Kidney (tissue), 13 donors: ENCODE measurements at regions not wholly inside any gene's neighbourhood (a gene's known extent, or its start where the extent isn't known, plus 50 kb on each side); places are given as distances from the start of the nearest gene placed in this dataset.

Source experiments
- DNase-seq, 5 donors: peaks; one replicate each; pipeline ENCODE4 v3.0.0-alpha.2; 2013 to 2020
- FAIRE-seq: peaks from 2 replicates; lab custom pipeline; 2012; peaks lifted over from hg19 to GRCh38; lab: Jason Lieb, UNC
- H3K27ac ChIP-seq, 2 donors: one replicate each; pipeline ENCODE4 v1.7.0; 2013; ENCODE audit warnings: low read depth in 2 of 2, low read length in 2 of 2, inconsistent platforms in 1 of 2
- H3K27me3 ChIP-seq: one replicate; pipeline ENCODE4 v1.7.1; 2013; ENCODE audit warnings: low read length, inconsistent platforms; ENCODE audit not compliant: control insufficient read depth, insufficient read depth
- H3K36me3 ChIP-seq, 3 donors: one replicate each; pipeline versions ENCODE4 v1.7.0 to v1.7.1; 2013; ENCODE audit warnings: low read length in 3 of 3, control low read depth in 1 of 3, inconsistent platforms in 1 of 3; ENCODE audit not compliant: insufficient read depth in 3 of 3, control insufficient read depth in 2 of 3
- H3K4me1 ChIP-seq, 3 donors: one replicate each; pipeline versions ENCODE4 v1.7.0 to v1.7.1; 2013; ENCODE audit warnings: low read length in 3 of 3, inconsistent platforms in 1 of 3, low read depth in 1 of 3; ENCODE audit not compliant: control insufficient read depth in 2 of 3, insufficient read depth in 2 of 3
- H3K4me3 ChIP-seq, 3 donors: one replicate each; pipeline versions ENCODE4 v1.7.0 to v1.8.1; 2013; ENCODE audit warnings: low read length in 3 of 3, control low read depth in 1 of 3, inconsistent platforms in 1 of 3
- H3K9ac ChIP-seq, 3 donors: one replicate each; pipeline versions ENCODE4 v1.7.0 to v1.7.1; 2013; ENCODE audit warnings: low read length in 3 of 3, control low read depth in 1 of 3, inconsistent platforms in 1 of 3
- H3K9me3 ChIP-seq, 3 donors: one replicate each; pipeline versions ENCODE4 v1.7.0 to v1.7.1; 2013; ENCODE audit warnings: low read length in 3 of 3, control low read depth in 1 of 3, inconsistent platforms in 1 of 3; ENCODE audit not compliant: control insufficient read depth in 2 of 3, insufficient read depth in 1 of 3
- intact Hi-C: fragments of 100-400 bp; cut with DNase I; formaldehyde crosslinking; loops from one replicate; pipeline ENCODE4 v1.11.1; 2022
- TF ChIP-seq, protein P1 (sequence below): IDR thresholded peaks from 3 replicates; pipeline ENCODE4 v1.5.1; 2012; ENCODE audit warnings: mild to moderate bottlenecking, moderate library complexity, borderline replicate concordance; ENCODE audit not compliant: insufficient read depth; ENCODE audit errors: extremely low read depth
- donor health status: control.
- donor health status: control.
- donor health status: control.
- donor health status: control.
- donor health status: control.
- donor health status: DM: yes; HTN: yes; CAD: no.
- donor health status: Normal renal cell carcinoma (clear cell type).

- Histone ChIP-seq H3K27me3 (no peaks in the 10 kb centered on the region), H3K4me1 (no peaks in the 10 kb centered on the region), H3K9ac (no peak overlapping the region), H3K27ac (no peak overlapping the region), H3K9me3 (no peaks in the 10 kb centered on the region), H3K4me3 (no peak overlapping the region), H3K36me3 (no peaks in the 10 kb centered on the region)
- TF ChIP-seq, protein P1, sequence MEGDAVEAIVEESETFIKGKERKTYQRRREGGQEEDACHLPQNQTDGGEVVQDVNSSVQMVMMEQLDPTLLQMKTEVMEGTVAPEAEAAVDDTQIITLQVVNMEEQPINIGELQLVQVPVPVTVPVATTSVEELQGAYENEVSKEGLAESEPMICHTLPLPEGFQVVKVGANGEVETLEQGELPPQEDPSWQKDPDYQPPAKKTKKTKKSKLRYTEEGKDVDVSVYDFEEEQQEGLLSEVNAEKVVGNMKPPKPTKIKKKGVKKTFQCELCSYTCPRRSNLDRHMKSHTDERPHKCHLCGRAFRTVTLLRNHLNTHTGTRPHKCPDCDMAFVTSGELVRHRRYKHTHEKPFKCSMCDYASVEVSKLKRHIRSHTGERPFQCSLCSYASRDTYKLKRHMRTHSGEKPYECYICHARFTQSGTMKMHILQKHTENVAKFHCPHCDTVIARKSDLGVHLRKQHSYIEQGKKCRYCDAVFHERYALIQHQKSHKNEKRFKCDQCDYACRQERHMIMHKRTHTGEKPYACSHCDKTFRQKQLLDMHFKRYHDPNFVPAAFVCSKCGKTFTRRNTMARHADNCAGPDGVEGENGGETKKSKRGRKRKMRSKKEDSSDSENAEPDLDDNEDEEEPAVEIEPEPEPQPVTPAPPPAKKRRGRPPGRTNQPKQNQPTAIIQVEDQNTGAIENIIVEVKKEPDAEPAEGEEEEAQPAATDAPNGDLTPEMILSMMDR, result no peak
- no peak for FAIRE-seq
- intact Hi-C loops, result no loop called here
- DNase-seq, result no peak
These were observed 314.2 kb downstream of the PID1 start for GRCh38 chr2:228956701-228957474.

DNA sequence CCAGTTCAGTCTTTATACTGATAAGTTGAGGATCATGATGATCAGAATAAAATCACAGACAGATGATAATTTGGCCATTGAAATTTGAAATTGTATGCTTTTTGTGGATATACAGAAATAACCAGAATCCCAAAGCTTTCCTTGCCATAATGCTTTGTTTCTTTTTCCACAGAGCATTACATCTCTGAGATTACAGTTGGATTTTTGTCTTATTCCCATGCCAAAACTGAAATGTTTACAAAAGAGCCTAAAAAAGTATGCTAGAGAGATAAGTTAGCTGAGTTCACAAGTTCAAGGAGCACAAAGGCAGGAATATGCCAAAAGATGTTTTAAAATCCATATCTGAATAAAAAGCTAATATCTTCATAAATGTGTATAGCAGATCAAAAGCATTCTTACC lies 321.3 kb downstream of the PID1 start:
- no peak for FAIRE-seq
- no peaks in the 10 kb centered on the region for H3K36me3 ChIP-seq
- intact Hi-C loops, result no loop called here
- no peak for DNase-seq
- no peaks in the 10 kb centered on the region for H3K9me3 ChIP-seq
- H3K9ac ChIP-seq, result no peak overlapping the region
- TF ChIP-seq, protein P1, result no peak
- H3K27me3 ChIP-seq, result no peaks in the 10 kb centered on the region
- H3K4me1 ChIP-seq, result no peaks in the 10 kb centered on the region
- no peak overlapping the region for H3K27ac ChIP-seq
- H3K4me3 ChIP-seq, result no peak overlapping the region

DNA sequence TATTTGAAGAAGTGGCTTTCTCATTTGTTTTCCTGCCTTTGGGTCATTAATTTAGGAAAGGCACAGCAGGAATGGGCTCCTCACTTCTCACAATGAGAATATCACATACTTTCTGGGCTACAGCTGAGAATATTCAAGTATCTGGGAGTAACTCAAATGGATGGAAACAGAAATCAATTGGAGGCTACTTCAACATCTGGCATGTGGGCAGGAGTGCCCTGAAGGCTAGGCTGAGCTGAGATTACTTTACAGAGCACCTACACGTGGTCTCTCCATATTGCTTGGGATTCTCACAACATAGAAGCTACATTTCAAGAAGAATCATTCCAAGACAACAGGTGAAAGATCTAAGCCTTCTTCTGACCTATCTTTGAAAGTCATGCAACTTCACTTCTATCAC lies 325.4 kb downstream of the PID1 start:
- intact Hi-C loops, result no loop called here
- FAIRE-seq, result no peak
- TF ChIP-seq, protein P1, result no peak

More for the DNA sequence above, 325.4 kb downstream of the PID1 start:
- Histone ChIP-seq H3K4me1 (no peaks in the 10 kb centered on the region), H3K9me3 (no peaks in the 10 kb centered on the region), H3K36me3 (no peaks in the 10 kb centered on the region), H3K9ac (no peak overlapping the region), H3K27me3 (no peaks in the 10 kb centered on the region), H3K4me3 (no peak overlapping the region), H3K27ac (no peak overlapping the region)
- no peak for DNase-seq
